Aorta (tissue), 5 donors: ENCODE measurements at regions not wholly inside any gene's neighbourhood (a gene's known extent, or its start where the extent isn't known, plus 50 kb on each side); places are given as distances from the start of the nearest gene placed in this dataset.

ENCODE experiments used
- ATAC-seq: fragments of 200-7000 bp; cut with Tn5 transposase; one replicate; pipeline ENCODE4 v1.9.1; 2022; ENCODE audit warnings: moderate library complexity; ENCODE audit not compliant: low FRiP score
- DNase-seq, 2 donors: peaks; one replicate each; pipeline ENCODE4 v3.0.0-alpha.2; 2020
- H3K27ac ChIP-seq, 2 donors: one replicate each; pipeline ENCODE4 v1.5.1; 2013; ENCODE audit warnings: low read length in 2 of 2, mild to moderate bottlenecking in 2 of 2, moderate library complexity in 2 of 2, control low read depth in 1 of 2, inconsistent platforms in 1 of 2, low read depth in 1 of 2
- H3K27me3 ChIP-seq, 2 donors: one replicate each; pipeline ENCODE4 v1.6.1; 2013; ENCODE audit warnings: control low read depth in 1 of 2, low read length in 1 of 2, mild to moderate bottlenecking in 1 of 2, moderate library complexity in 1 of 2; ENCODE audit not compliant: insufficient read depth in 2 of 2, control insufficient read depth in 1 of 2
- H3K36me3 ChIP-seq, 2 donors: one replicate each; pipeline ENCODE4 v1.6.1; 2013; ENCODE audit warnings: control low read depth in 1 of 2, low read length in 1 of 2, mild to moderate bottlenecking in 1 of 2; ENCODE audit not compliant: insufficient read depth in 2 of 2, control insufficient read depth in 1 of 2
- H3K4me1 ChIP-seq, 2 donors: one replicate each; pipeline ENCODE4 v1.6.1; 2013; ENCODE audit warnings: low read length in 2 of 2, control low read depth in 1 of 2, mild to moderate bottlenecking in 1 of 2, moderate library complexity in 1 of 2; ENCODE audit not compliant: insufficient read depth in 2 of 2, control insufficient read depth in 1 of 2
- H3K4me3 ChIP-seq, 2 donors: one replicate each; pipeline ENCODE4 v1.5.1; 2013; ENCODE audit warnings: low read length in 2 of 2, control low read depth in 1 of 2, mild to moderate bottlenecking in 1 of 2
- H3K9me3 ChIP-seq: one replicate; pipeline ENCODE4 v1.6.1; 2013; ENCODE audit warnings: mild to moderate bottlenecking, low read length; ENCODE audit not compliant: control insufficient read depth
- WGBS, 2 donors: extraction: QIAGEN DNeasy Blood & Tissue Kit; methylation state at CpG; one replicate each; pipeline ENCODE4 v1.1.7; 2013; 5-methylcytosine and 5-hydroxymethylcytosine counted together
- intact Hi-C, 2 donors: fragments of 100-400 bp; cut with DNase I; formaldehyde crosslinking; loops; one replicate each; pipeline versions ENCODE4 v1.14.2 to v1.15.0; 2022
- donor health status: healthy with polysubstance abuse.
- donor health status: Bipolar disorder and iron deficiency.
- donor health status: DM: no; HTN: no; CAD: no.
- donor health status: DM: no; HTN: no; CAD: no.
- donor health status: DM: yes; HTN: yes; CAD: no.

GRCh38 chr20:54848262-54848661, 372.9 kb downstream of the DOK5 start:
- Histone ChIP-seq H3K4me3 (no peak overlapping the region), H3K27ac (no peak overlapping the region), H3K9me3 (no peaks in the 10 kb centered on the region), H3K27me3 (no peaks in the 10 kb centered on the region), H3K36me3 (no peaks in the 10 kb centered on the region), H3K4me1 (no peaks in the 10 kb centered on the region)
- DNase-seq, result no peak
- 36 to 52% methylated on average over 5 of the region's 5 CpGs for WGBS, 2 donors
- no peak for ATAC-seq
- intact Hi-C loops, result no loop called here

- no peaks in the 10 kb centered on the region for H3K9me3 ChIP-seq
- WGBS, 2 donors, result 88 to 90% methylated on average over 4 of the region's 4 CpGs
- H3K4me1 ChIP-seq, result no peaks in the 10 kb centered on the region
- H3K36me3 ChIP-seq, result no peaks in the 10 kb centered on the region
- H3K27me3 ChIP-seq, result no peaks in the 10 kb centered on the region
- DNase-seq (no peak), ATAC-seq (no peak)
- no peak overlapping the region for H3K4me3 ChIP-seq
- intact Hi-C loops, result no loop called here
- H3K27ac ChIP-seq, result no peak overlapping the region
These were observed 371.6 kb downstream of the DOK5 start for GRCh38 chr20:54846948-54847347.

DNA sequence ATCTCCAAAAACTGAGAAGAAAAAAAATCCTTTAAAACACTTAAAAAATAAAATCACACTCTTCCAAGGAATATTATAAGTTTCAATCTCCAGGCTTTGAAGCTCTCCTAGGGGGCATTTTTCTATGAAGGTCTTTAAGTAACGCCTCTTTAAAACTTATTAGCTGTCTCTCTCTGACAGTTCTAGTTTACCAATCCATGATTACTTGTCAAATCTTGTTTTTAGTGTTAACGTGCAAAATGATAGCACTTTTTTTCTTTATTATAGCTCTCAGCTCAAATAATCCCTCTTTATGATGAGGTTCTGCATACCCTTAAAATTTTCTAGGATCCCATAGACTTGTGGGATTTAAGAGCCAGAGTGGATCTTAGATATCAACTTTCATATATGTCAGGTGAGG, 369.0 kb downstream of the DOK5 start:
- intact Hi-C loops, result no loop called here
- Histone ChIP-seq H3K27me3 (no peaks in the 10 kb centered on the region), H3K27ac (no peak overlapping the region), H3K4me3 (no peak overlapping the region), H3K4me1 (no peaks in the 10 kb centered on the region), H3K9me3 (no peaks in the 10 kb centered on the region), H3K36me3 (no peaks in the 10 kb centered on the region)
- WGBS, 2 donors, result 73 to 74% methylated on average over 2 of the region's 2 CpGs
- DNase-seq (no peak), ATAC-seq (no peak)

- no peak for ATAC-seq
- H3K27me3 ChIP-seq, result no peaks in the 10 kb centered on the region
These were observed 368.5 kb downstream of the DOK5 start for GRCh38 chr20:54843865-54844264.

DNA sequence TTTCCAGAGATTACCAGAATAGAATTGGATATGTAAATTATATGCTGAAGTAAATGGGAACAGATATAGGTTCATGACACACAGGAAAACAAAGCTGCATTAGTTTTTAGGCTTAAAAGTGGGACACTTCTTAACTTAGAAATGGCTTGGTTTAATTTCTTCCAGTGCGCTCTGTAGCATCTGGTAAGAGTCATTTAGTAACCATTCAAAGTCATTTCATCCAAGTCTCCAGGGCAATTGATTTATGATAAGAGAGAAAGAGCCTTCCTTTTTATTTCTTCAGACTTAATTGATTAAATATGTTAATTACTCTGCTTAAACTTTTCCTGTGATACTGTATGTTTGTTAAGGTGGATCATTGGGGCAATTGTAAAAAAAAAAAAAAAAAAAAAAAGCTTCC, 368.0 kb downstream of the DOK5 start:
- H3K36me3 ChIP-seq, result no peaks in the 10 kb centered on the region
- WGBS, 2 donors, result 79 to 81% methylated on average over 1 of the region's 1 CpG
- H3K4me3 ChIP-seq, result no peak overlapping the region
- H3K27me3 ChIP-seq, result no peaks in the 10 kb centered on the region
- no peak for DNase-seq
- no peaks in the 10 kb centered on the region for H3K9me3 ChIP-seq
- intact Hi-C loops, result no loop called here
- H3K27ac ChIP-seq, result no peak overlapping the region
- no peaks in the 10 kb centered on the region for H3K4me1 ChIP-seq
- no peak for ATAC-seq

More at GRCh38 chr20:54843865-54844264, 368.5 kb downstream of the DOK5 start:
- Histone ChIP-seq H3K4me3 (no peak overlapping the region), H3K9me3 (no peaks in the 10 kb centered on the region), H3K27ac (no peak overlapping the region), H3K4me1 (no peaks in the 10 kb centered on the region), H3K36me3 (no peaks in the 10 kb centered on the region)
- intact Hi-C loops, result no loop called here
- DNase-seq, result no peak
- 55 to 58% methylated on average over 5 of the region's 5 CpGs for WGBS, 2 donors

- intact Hi-C loops, result no loop called here
- ATAC-seq (no peak), DNase-seq (no peak)
- no peak overlapping the region for H3K4me3 ChIP-seq
- no peaks in the 10 kb centered on the region for H3K4me1 ChIP-seq
- WGBS, 2 donors, result 61 to 71% methylated on average over 6 of the region's 6 CpGs
- no peaks in the 10 kb centered on the region for H3K9me3 ChIP-seq
- H3K36me3 ChIP-seq, result no peaks in the 10 kb centered on the region
- H3K27me3 ChIP-seq, result no peaks in the 10 kb centered on the region
- H3K27ac ChIP-seq, result no peak overlapping the region
These were observed 363.8 kb downstream of the DOK5 start for GRCh38 chr20:54839224-54839623.

DNA sequence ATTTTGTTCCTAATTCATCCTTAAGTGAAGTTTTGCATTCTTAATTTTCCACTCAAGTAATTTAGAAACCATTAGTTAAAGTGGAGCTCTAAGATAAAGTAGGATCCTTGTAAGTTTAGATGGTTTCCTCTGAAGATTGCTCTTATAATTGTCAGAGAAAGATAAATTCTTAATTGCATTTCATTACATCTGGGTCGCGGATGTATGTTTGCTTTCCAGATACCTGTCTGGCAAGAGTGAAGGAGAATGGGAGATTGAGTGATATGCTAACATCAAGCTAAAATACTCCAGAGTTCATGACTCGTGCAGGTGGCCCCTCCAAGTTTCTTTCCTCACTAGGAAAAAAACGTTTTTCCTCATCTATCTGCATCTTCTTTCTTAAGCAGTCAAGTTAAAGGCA, 361.8 kb downstream of the DOK5 start:
- Histone ChIP-seq H3K27ac (no peak overlapping the region), H3K4me3 (no peak overlapping the region), H3K4me1 (no peaks in the 10 kb centered on the region), H3K36me3 (no peaks in the 10 kb centered on the region), H3K9me3 (no peaks in the 10 kb centered on the region), H3K27me3 (no peaks in the 10 kb centered on the region)
- intact Hi-C loops, result no loop called here
- ATAC-seq (no peak), DNase-seq (no peak)
- 52 to 54% methylated on average over 4 of the region's 4 CpGs for WGBS, 2 donors

- no peak for ATAC-seq
- DNase-seq, result no peak
- Histone ChIP-seq H3K27ac (no peak overlapping the region), H3K4me3 (no peak overlapping the region), H3K4me1 (no peaks in the 10 kb centered on the region), H3K36me3 (no peaks in the 10 kb centered on the region), H3K27me3 (no peaks in the 10 kb centered on the region), H3K9me3 (no peaks in the 10 kb centered on the region)
- intact Hi-C loops, result no loop called here
- 28 to 40% methylated on average over 2 of the region's 2 CpGs for WGBS, 2 donors
These were observed 347.0 kb downstream of the DOK5 start for GRCh38 chr20:54822386-54822785.

DNA sequence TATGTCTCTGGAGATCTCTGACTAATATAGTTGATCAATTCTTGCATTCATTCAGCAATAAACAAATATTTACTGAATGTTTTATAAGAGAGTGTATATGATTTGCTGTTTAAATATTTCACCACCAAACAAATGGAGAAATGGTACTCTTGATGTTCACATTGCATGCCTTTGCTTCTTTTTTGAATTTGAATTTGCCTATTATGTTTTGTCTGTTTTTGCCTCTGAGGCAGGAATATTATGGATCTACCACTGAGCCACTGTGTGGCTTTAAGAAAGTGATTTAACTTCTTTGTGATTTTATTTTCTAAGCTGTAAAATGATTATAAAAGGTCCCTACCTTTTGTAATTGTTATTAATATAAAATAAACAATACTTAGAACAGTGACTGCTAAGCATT, 345.0 kb downstream of the DOK5 start:
- Histone ChIP-seq H3K27ac (no peak overlapping the region), H3K9me3 (no peaks in the 10 kb centered on the region), H3K4me1 (no peaks in the 10 kb centered on the region), H3K36me3 (no peaks in the 10 kb centered on the region), H3K27me3 (no peaks in the 10 kb centered on the region), H3K4me3 (no peak overlapping the region)
- intact Hi-C loops, result no loop called here
- ATAC-seq (no peak), DNase-seq (no peak)
